OCI-LY7 (cell line): ENCODE measurements at regions not wholly inside any gene's neighbourhood (a gene's known extent, or its start where the extent isn't known, plus 50 kb on each side); places are given as distances from the start of the nearest gene placed in this dataset.

Experiments
- BruUV-seq: library from RNA; stranded (reverse); fragments of 400-500 nt; replicated peaks from 2 replicates; lab custom pipeline; 2021; lab: Mats Ljungman, UMichigan
- CTCF ChIA-PET: fragments of 300-600 bp; sonication (Branson Sonifier 250); formaldehyde crosslinking; loops from one replicate; lab custom pipeline; 2022; ENCODE audit warnings: antibody characterized with exemption; ENCODE audit not compliant: unreplicated experiment; lab: Charles Lee
- POLR2A ChIA-PET: fragments of 300-600 bp; sonication (Branson Sonifier 250); formaldehyde crosslinking; loops from one replicate; lab custom pipeline; 2022; ENCODE audit warnings: antibody characterized with exemption; lab: Charles Lee
- DNase-seq: peaks from one replicate; pipeline ENCODE4 v3.0.0-alpha.2; 2015; ENCODE audit warnings: low spot score
- H2AFZ ChIP-seq: fragments of 200-600 bp; sonication (generic), shearing (Covaris generic); 2 replicates; pipeline ENCODE4 v1.6.1; 2014; ENCODE audit warnings: mild to moderate bottlenecking, antibody characterized with exemption, low read length, moderate library complexity
- H3K27ac ChIP-seq: fragments of 200-600 bp; sonication (generic); 2 replicates; pipeline ENCODE4 v1.5.1; 2014; ENCODE audit warnings: mixed run types, low read depth, mild to moderate bottlenecking, moderate library complexity, low read length, inconsistent platforms; ENCODE audit not compliant: poor library complexity, severe bottlenecking
- H3K36me3 ChIP-seq: fragments of 200-600 bp; sonication (generic); 2 replicates; pipeline ENCODE4 v1.6.1; 2014; ENCODE audit warnings: mild to moderate bottlenecking, antibody characterized with exemption, low read length, moderate library complexity, mixed read lengths; ENCODE audit not compliant: insufficient read depth
- H3K4me1 ChIP-seq: fragments of 200-600 bp; sonication (generic); 2 replicates; pipeline ENCODE4 v1.5.1; 2014; ENCODE audit warnings: mild to moderate bottlenecking, low read length; ENCODE audit not compliant: insufficient read depth, poor library complexity, severe bottlenecking
- H3K4me2 ChIP-seq: fragments of 200-600 bp; sonication (generic); 2 replicates; pipeline ENCODE4 v1.6.1; 2014; ENCODE audit warnings: mild to moderate bottlenecking, low read length
- H3K4me3 ChIP-seq: fragments of 200-600 bp; sonication (generic); 2 replicates; pipeline ENCODE4 v1.5.1; 2014; ENCODE audit warnings: mild to moderate bottlenecking, low read depth, low read length; ENCODE audit not compliant: poor library complexity, severe bottlenecking
- H3K79me2 ChIP-seq: fragments of 200-600 bp; sonication (generic); 2 replicates; pipeline ENCODE4 v1.6.1; 2016; ENCODE audit warnings: low read depth, mild to moderate bottlenecking, low read length, moderate library complexity, mixed read lengths; ENCODE audit not compliant: insufficient read depth
- H3K9me2 ChIP-seq: fragments of 200-600 bp; sonication (generic); 2 replicates; pipeline ENCODE4 v1.6.1; 2016; ENCODE audit warnings: mild to moderate bottlenecking, low read length, mixed read lengths; ENCODE audit not compliant: insufficient read depth
- H3K9me3 ChIP-seq: fragments of 200-600 bp; sonication (generic); 2 replicates; pipeline ENCODE4 v1.6.1; 2014; ENCODE audit warnings: mild to moderate bottlenecking, mixed run types, low read length, mixed read lengths
- H4K20me1 ChIP-seq: fragments of 200-600 bp; sonication (generic); 2 replicates; pipeline ENCODE4 v1.6.1; 2014; ENCODE audit warnings: mild to moderate bottlenecking, antibody characterized with exemption, low read length, moderate library complexity, mixed read lengths; ENCODE audit not compliant: insufficient read depth
- EZH2phosphoT487 ChIP-seq: fragments of 200-600 bp; sonication (generic); IDR thresholded peaks from 2 replicates; pipeline ENCODE4 v1.6.1; 2018; ENCODE audit warnings: low read depth, borderline replicate concordance, mild to moderate bottlenecking, mixed run types, antibody characterized with exemption, low read length, moderate library complexity, mixed read lengths
- intact Hi-C: fragments of 100-400 bp; cut with micrococcal nuclease; formaldehyde crosslinking; loops from one replicate; pipeline ENCODE4 v1.10.0; 2022; ENCODE audit not compliant: unreplicated experiment
- TF ChIP-seq, protein P1 (sequence below): fragments of 200-600 bp; sonication (generic); conservative IDR thresholded peaks from 2 replicates; pipeline ENCODE4 v1.5.1; 2014; ENCODE audit warnings: mild to moderate bottlenecking, antibody characterized with exemption, low read length, moderate library complexity, mixed read lengths

DNA sequence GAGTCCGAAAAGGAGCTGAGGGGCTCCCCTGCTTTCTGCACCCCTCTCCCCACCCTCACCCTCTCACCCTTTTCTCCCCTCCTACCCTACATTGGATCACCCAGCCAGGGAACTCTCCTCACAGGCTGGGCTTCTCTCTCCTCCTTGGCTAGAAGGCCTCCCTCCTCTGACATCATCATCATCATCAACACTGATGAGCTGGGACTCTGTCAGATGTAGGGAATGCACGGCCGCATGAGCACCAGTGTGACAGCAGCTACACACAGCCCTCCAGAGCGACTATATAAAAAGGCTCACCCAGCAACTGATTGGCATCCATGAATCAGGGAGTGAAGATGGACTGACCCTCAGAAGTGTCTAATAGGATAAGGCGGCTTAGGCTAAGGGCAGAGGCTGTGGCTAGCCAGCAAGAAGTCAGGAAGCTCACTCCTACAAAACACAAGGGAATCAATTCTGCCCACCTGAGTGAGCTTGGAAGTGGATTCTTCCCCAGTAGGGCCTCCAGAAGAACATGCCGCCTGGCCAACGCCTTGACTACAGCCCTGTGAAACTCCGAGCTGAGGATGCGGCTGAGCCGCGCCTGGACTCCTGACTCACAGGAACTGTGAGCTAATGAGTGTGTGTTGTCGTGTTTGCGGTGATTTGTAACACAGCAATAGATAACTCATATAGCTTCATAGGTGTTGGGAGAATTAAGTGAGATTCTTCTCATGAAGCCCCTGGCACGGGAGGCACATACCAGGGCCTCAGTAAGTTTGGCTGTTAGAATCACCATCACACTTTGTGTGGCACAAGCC is 147.6 kb downstream of the FAM43A start:
- Histone ChIP-seq H4K20me1 (no peaks in the 10 kb centered on the region), H3K4me3 (no peak overlapping the region), H3K9me2 (no peaks in the 10 kb centered on the region), H3K9me3 (no peaks in the 10 kb centered on the region), H3K27ac (no peak overlapping the region), H3K79me2 (no peaks in the 10 kb centered on the region), H3K36me3 (no peaks in the 10 kb centered on the region), H3K4me2 (no peak overlapping the region), H2AFZ (no peak overlapping the region), H3K4me1 (no peaks in the 10 kb centered on the region)
- ChIA-PET POLR2A (interaction anchor here (0.8 kb wide), 1 partner anchor 11 kb away, joined by 4 read pairs; no protein-coding TSS in a partner anchor), CTCF (no interaction called here)
- no peak for DNase-seq
- TF ChIP-seq EZH2phosphoT487, result no peak
- TF ChIP-seq, protein P1, sequence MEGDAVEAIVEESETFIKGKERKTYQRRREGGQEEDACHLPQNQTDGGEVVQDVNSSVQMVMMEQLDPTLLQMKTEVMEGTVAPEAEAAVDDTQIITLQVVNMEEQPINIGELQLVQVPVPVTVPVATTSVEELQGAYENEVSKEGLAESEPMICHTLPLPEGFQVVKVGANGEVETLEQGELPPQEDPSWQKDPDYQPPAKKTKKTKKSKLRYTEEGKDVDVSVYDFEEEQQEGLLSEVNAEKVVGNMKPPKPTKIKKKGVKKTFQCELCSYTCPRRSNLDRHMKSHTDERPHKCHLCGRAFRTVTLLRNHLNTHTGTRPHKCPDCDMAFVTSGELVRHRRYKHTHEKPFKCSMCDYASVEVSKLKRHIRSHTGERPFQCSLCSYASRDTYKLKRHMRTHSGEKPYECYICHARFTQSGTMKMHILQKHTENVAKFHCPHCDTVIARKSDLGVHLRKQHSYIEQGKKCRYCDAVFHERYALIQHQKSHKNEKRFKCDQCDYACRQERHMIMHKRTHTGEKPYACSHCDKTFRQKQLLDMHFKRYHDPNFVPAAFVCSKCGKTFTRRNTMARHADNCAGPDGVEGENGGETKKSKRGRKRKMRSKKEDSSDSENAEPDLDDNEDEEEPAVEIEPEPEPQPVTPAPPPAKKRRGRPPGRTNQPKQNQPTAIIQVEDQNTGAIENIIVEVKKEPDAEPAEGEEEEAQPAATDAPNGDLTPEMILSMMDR, result no peak
- BruUV-seq, result no TSS peak
- intact Hi-C loops, result no loop called here

DNA sequence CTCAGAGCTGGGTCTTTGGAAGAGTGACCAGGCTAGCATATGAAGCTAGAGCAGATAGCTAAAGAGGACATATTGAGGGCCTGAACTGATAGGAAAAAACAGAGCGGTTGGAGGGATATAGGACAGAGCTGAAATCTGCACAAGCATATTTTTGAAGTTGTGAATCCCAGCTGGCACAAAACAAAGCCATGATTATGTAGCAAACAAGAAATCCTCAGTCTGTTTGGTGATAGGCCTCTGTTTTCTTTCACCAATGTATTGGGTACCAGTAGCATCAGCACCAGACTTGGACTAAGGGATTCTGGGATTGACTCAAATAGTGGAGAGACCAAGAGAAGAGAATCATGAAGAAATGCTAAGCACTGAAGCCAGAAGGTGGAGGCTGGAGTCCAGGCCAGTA is 151.0 kb downstream of the FAM43A start:
- no TSS peak for BruUV-seq
- CTCF ChIA-PET, result no interaction called here
- no peaks in the 10 kb centered on the region for H3K9me3 ChIP-seq
- no peak overlapping the region for H2AFZ ChIP-seq
- no peak overlapping the region for H3K27ac ChIP-seq
- no peaks in the 10 kb centered on the region for H4K20me1 ChIP-seq
- POLR2A ChIA-PET, result interaction anchor here (0.5 kb wide), 2 partner anchors 66 to 673 kb away, joined by 3 read pairs; no protein-coding TSS in a partner anchor
- H3K9me2 ChIP-seq, result no peaks in the 10 kb centered on the region
- no peaks in the 10 kb centered on the region for H3K36me3 ChIP-seq
- TF ChIP-seq EZH2phosphoT487, result no peak
- TF ChIP-seq, protein P1, result no peak
- H3K4me1 ChIP-seq, result no peaks in the 10 kb centered on the region
- no peak overlapping the region for H3K4me3 ChIP-seq
- intact Hi-C loops, result no loop called here
- no peak for DNase-seq
- H3K79me2 ChIP-seq, result no peaks in the 10 kb centered on the region
- no peak overlapping the region for H3K4me2 ChIP-seq
